ENCODE measurements at regions not wholly inside any gene's neighbourhood (a gene's known extent, or its start where the extent isn't known, plus 50 kb on each side); places are given as distances from the start of the nearest gene placed in this dataset.

DNA sequence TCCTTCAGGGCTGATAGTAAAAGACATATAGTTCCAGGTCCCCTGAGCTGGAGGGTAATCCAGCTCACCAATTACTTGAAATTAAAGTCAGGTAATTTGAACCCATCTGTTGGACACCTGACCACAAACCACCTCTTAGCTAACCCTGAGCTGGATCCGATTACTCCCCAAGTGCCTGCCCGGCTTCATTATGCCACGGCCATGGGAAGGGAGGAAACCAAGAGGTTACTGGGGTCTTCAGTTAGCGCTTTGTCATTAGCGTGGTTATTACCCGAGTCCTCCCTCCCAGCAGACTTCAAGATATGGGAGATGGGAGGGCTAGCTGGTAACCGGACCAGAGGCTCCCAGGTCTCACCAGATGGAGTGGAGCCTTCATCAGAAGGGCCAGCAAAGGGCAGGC lies 1071.4 kb downstream of the BCL11B start:
- TF ChIP-seq POLR2A (IDR thresholded peaks at IDR 0.05; ENCODE audit: low read length): no peak
- no peak for TF ChIP-seq GATA1 (IDR thresholded peaks at IDR 0.05; ENCODE audit: low read depth, low read length)

All from erythroblast (primary cell).